Sigmoid colon (tissue), 4 donors: ENCODE measurements at regions not wholly inside any gene's neighbourhood (a gene's known extent, or its start where the extent isn't known, plus 50 kb on each side); places are given as distances from the start of the nearest gene placed in this dataset.

Source experiments
- POLR2A ChIP-seq, 2 donors: fragments of 450-650 bp; IDR thresholded peaks; one replicate each; pipeline ENCODE4 v1.6.1; 2016; ENCODE audit warnings: antibody characterized with exemption in 2 of 2, mild to moderate bottlenecking in 2 of 2, moderate library complexity in 2 of 2
- POLR2AphosphoS5 ChIP-seq, 4 donors: sonication (generic); formaldehyde crosslinking; IDR thresholded peaks; one replicate each; pipeline ENCODE4 v1.6.1; 2017; ENCODE audit warnings: antibody characterized with exemption in 4 of 4
- TF ChIP-seq, protein P1 (sequence below), 4 experiments: fragments of 450-650 bp in 3 of 4; fragments of 200-600 bp in 1 of 4; IDR thresholded peaks; one replicate each; pipeline ENCODE4 v1.5.1; 2016 to 2019; ENCODE audit warnings: antibody characterized with exemption in 4 of 4, mild to moderate bottlenecking in 3 of 4, moderate library complexity in 2 of 4

DNA sequence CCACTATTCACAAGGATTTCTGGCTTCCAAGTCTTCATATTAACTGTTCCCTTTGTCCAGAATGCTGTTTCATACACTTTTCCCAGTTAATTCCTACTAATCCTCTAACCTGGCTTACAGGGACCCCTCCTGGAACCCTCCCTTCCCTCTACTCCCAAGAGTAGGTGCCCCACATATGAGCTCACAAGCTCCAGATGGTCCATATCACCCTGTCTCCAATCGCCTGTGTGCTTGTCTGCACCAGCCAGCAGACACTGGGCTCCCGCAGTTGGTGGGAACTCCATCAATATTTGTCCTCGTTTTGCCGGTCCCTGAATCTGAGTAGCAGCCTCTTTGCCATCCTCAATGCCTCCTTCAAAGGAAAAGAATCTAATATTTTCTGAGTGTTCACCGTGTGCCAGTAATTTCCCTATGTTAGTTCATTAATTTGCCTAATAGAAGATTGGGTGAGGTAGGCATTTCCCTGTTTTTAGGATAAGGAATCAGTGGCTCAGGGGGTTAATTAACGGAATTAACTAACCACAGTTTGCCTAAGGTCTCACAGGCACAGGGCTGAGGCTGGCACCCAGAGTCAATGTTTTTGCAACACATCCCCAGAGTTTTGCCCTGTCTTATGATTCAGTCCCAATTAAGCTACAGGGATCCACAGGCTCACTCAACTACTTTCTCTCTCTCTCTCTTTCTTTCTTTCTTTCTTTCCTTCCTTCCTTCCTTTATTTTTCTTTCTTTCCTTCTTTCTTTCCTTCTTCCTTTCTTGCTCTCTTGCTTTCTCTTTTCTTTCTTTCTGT, 141.6 kb upstream of the CYP1B1 start:
- TF ChIP-seq POLR2AphosphoS5 (IDR thresholded peaks at IDR 0.05) (no peak), POLR2A (IDR thresholded peaks at IDR 0.05) (no peak)
- TF ChIP-seq, protein P1, sequence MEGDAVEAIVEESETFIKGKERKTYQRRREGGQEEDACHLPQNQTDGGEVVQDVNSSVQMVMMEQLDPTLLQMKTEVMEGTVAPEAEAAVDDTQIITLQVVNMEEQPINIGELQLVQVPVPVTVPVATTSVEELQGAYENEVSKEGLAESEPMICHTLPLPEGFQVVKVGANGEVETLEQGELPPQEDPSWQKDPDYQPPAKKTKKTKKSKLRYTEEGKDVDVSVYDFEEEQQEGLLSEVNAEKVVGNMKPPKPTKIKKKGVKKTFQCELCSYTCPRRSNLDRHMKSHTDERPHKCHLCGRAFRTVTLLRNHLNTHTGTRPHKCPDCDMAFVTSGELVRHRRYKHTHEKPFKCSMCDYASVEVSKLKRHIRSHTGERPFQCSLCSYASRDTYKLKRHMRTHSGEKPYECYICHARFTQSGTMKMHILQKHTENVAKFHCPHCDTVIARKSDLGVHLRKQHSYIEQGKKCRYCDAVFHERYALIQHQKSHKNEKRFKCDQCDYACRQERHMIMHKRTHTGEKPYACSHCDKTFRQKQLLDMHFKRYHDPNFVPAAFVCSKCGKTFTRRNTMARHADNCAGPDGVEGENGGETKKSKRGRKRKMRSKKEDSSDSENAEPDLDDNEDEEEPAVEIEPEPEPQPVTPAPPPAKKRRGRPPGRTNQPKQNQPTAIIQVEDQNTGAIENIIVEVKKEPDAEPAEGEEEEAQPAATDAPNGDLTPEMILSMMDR (IDR thresholded peaks at IDR 0.05): no peak
